ENCODE measurements at regions not wholly inside any gene's neighbourhood (a gene's known extent, or its start where the extent isn't known, plus 50 kb on each side); places are given as distances from the start of the nearest gene placed in this dataset.

GRCh38 chr12:28032811-28033537 is 60.4 kb upstream of the PTHLH start:
- TF ChIP-seq, protein P1, sequence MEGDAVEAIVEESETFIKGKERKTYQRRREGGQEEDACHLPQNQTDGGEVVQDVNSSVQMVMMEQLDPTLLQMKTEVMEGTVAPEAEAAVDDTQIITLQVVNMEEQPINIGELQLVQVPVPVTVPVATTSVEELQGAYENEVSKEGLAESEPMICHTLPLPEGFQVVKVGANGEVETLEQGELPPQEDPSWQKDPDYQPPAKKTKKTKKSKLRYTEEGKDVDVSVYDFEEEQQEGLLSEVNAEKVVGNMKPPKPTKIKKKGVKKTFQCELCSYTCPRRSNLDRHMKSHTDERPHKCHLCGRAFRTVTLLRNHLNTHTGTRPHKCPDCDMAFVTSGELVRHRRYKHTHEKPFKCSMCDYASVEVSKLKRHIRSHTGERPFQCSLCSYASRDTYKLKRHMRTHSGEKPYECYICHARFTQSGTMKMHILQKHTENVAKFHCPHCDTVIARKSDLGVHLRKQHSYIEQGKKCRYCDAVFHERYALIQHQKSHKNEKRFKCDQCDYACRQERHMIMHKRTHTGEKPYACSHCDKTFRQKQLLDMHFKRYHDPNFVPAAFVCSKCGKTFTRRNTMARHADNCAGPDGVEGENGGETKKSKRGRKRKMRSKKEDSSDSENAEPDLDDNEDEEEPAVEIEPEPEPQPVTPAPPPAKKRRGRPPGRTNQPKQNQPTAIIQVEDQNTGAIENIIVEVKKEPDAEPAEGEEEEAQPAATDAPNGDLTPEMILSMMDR (IDR thresholded peaks at IDR 0.05; ENCODE audit: low read length) = no peak
- TF ChIP-seq EZH2 (optimal IDR thresholded peaks at IDR 0.05; ENCODE audit: low read depth, low read length) (no peak), EZH2phosphoT487 (IDR thresholded peaks at IDR 0.05; ENCODE audit: low read length) (no peak)
